ENCODE measurements at regions not wholly inside any gene's neighbourhood (a gene's known extent, or its start where the extent isn't known, plus 50 kb on each side); places are given as distances from the start of the nearest gene placed in this dataset.

DNA sequence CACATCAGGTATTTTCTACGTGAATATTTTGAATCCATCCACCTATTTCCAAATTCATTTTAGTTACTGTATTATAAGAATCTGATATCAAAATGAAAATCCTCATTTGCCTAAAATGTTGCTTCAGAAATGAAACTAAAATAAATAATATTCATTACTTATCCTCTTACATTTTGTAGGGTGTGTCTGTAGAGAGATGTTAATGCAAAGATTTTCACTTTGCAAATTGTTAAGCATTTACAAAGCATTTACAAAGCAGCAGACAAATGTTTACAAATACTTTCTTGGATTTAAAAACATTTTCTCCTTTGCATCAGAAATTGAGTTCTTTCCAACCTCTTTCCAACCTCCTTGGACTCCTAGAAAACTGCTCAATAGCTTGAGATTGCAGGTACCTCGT lies 360.0 kb upstream of the DCN start:
- TF ChIP-seq, protein P1, sequence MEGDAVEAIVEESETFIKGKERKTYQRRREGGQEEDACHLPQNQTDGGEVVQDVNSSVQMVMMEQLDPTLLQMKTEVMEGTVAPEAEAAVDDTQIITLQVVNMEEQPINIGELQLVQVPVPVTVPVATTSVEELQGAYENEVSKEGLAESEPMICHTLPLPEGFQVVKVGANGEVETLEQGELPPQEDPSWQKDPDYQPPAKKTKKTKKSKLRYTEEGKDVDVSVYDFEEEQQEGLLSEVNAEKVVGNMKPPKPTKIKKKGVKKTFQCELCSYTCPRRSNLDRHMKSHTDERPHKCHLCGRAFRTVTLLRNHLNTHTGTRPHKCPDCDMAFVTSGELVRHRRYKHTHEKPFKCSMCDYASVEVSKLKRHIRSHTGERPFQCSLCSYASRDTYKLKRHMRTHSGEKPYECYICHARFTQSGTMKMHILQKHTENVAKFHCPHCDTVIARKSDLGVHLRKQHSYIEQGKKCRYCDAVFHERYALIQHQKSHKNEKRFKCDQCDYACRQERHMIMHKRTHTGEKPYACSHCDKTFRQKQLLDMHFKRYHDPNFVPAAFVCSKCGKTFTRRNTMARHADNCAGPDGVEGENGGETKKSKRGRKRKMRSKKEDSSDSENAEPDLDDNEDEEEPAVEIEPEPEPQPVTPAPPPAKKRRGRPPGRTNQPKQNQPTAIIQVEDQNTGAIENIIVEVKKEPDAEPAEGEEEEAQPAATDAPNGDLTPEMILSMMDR (IDR thresholded peaks at IDR 0.05; ENCODE audit: insufficient read depth, low read length, poor library complexity, severe bottlenecking): no peak
- no peak for TF ChIP-seq EZH2phosphoT487 (conservative IDR thresholded peaks at IDR 0.05; ENCODE audit: low read length)

Data from SU-DHL-6 (cell line).